Mucosa of gallbladder (tissue), 1 donor: ENCODE measurements at regions not wholly inside any gene's neighbourhood (a gene's known extent, or its start where the extent isn't known, plus 50 kb on each side); places are given as distances from the start of the nearest gene placed in this dataset.

Experiments used
- DNase-seq: peaks from one replicate; pipeline ENCODE4 v3.0.0-alpha.2; 2020; ENCODE audit warnings: low spot score
- donor health status: DM: no; HTN: no; CAD: no.

GRCh38 chr17:5694551-5694950 is 110.2 kb upstream of the NLRP1 start:
- no peak for DNase-seq

GRCh38 chr17:5695480-5695879 is 111.2 kb upstream of the NLRP1 start:
- DNase-seq = no peak

- no peak for DNase-seq
Measured at GRCh38 chr17:5698959-5699358, 114.7 kb upstream of the NLRP1 start.

- no peak for DNase-seq
Measured at GRCh38 chr17:5699814-5700213, 115.5 kb upstream of the NLRP1 start.

- no peak for DNase-seq
Measured at GRCh38 chr17:5700745-5701144, 116.4 kb upstream of the NLRP1 start.

- no peak for DNase-seq
Measured at GRCh38 chr17:5701381-5701780, 117.1 kb upstream of the NLRP1 start.

- DNase-seq = no peak
Measured at GRCh38 chr17:5702951-5703510, 118.7 kb upstream of the NLRP1 start.

GRCh38 chr17:5703736-5704135 is 119.4 kb upstream of the NLRP1 start:
- DNase-seq = no peak

GRCh38 chr17:5705081-5705875 is 121.0 kb upstream of the NLRP1 start:
- no peak for DNase-seq

- no peak for DNase-seq
Measured at GRCh38 chr17:5705876-5706576, 121.7 kb upstream of the NLRP1 start.

- DNase-seq = peak; percentile 45
Measured at GRCh38 chr17:5706577-5707210, 122.4 kb upstream of the NLRP1 start.

GRCh38 chr17:5707482-5707881 is 123.2 kb upstream of the NLRP1 start:
- DNase-seq = no peak

GRCh38 chr17:5708344-5708743 is 124.0 kb upstream of the NLRP1 start:
- DNase-seq = no peak

- DNase-seq = no peak
Measured at GRCh38 chr17:5711344-5711743, 127.0 kb upstream of the NLRP1 start.

DNA sequence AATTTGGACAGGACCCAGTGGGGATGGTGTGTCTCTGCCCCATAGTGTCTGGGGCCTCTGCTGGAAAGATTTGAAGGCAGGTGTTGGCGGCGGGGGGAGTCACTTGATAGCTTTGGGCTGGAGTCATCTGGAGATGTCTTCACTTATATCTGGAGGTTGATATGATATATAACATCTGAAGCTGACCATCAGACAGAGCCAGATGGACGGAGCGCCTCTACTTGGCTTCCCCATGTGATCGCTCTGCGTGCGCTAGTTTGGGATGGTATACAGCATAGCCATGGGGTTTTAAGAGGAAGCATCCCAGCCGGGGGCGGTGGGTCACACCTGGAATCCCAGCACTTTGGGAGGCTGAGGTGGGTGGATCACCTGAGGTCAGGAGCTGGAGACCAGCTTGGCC is 130.7 kb upstream of the NLRP1 start:
- DNase-seq = no peak

GRCh38 chr17:5715478-5715877 is 131.2 kb upstream of the NLRP1 start:
- DNase-seq = no peak

GRCh38 chr17:5718726-5719125 is 134.4 kb upstream of the NLRP1 start:
- DNase-seq = no peak

DNA sequence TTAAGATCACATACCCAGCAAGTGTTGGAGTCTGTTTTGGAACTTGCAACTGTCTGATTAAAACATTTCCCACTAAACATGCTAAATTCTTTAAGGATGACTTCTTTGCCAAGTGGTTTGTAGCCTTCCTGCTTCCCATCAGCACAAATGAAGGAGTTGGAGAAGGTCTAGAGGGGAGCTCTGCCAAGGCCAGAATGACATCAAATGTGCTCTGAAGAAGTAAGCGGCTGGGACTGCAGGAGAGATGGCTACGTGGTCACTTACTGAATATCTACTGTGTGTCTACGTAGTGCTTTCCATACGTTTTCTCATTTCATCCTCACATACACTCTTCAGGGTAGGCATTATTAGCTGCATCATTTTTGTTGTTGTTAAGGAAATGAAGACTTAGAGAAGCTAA is 135.7 kb upstream of the NLRP1 start:
- DNase-seq = no peak

DNA sequence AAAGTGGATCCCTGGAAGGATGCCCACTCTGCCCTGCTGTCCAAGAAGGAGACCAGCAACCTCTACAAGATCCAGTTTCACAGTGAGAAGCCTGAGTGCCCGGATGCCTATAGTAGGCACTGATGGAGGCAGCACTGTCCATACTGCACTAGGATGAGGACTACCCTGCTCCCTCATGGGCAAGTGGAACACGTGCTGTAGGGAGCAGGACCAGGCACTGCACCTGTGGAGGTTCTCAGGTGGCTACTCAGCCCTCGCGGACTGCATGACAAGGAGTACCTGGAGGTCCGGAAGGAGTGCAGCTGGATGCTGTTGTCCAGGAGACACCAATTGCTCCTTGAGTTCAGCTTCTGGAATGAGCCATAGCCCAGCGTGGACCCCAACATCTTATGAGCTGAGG is 146.1 kb upstream of the NLRP1 start:
- DNase-seq = no peak

DNA sequence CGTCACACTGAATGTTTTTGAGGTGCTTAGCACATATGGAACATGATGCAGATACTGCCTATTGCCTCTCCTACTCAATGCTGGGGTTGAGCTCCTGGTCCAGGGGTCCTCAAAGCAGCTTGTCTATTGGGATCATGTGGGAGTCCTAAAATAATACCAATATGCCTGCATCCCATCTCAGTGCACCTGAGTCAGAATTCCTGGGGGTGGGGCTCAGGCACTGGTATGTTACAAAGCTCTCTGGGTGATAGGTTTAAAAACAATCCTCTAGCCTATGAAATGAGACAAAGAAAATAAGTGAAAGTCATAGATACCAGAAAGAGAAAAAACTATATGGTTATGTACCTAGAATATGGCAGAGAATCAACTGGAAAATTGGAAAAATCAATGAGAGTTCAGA is 156.6 kb upstream of the NLRP1 start:
- DNase-seq = no peak

DNA sequence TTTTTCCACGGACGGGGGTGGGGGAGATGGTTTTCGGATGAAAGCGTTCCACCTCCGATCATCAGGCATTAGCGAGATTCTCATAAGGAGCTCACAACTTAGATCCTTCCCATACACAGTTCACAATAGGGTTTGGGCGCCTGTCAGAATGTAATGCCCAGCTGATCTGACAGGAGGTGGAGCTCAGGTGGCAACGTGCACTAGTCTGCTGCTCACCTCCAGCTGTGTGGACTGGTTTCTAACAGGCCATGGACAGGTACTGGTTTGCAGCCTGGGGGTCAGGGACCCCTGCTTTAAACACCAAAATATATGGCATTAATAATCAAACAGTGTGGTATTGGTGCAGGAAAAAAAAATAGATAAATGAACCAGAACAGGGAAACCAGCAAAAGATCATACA is 157.5 kb upstream of the NLRP1 start:
- DNase-seq = no peak

DNA sequence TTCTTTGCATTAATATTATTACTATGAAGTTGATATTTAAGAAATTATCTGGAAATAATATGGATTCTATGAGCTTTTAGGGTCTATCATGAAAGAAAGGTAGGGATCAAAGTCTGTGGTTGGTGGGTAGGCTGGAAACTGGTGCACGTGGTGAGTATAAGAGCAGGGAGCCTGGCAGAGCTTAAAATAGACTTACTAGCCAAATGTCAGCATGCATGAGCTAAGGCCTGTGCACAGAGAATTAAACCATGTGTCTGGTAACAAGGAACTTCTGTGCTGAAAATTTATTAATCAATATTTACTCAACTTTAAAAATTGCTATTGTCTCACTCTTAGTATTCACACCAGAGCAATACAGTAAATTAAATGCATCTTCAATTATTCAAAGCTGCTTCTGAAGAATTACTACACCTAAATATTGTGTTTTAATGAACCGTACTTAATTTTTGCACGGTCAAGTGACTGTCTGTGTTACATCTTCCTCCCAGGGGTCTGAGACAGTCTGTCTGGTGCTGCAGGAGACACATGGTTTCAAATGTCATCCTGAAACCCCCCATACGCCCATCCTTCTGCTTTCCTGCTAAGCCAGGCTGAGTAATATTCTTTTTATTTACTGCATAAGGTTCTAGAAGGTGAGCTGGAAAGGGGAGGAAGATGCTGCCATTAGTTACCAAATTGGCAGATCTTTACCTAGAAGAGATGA is 161.0 kb upstream of the NLRP1 start:
- DNase-seq = no peak
